ENCODE measurements at regions not wholly inside any gene's neighbourhood (a gene's known extent, or its start where the extent isn't known, plus 50 kb on each side); places are given as distances from the start of the nearest gene placed in this dataset.

GRCh38 chr14:101217616-101218371 lies 314.3 kb upstream of the RTL1 start:
- ChIA-PET CTCF (ENCODE audit: unreplicated experiment) (no interaction called here), POLR2A (no interaction called here)
- H3K9me3 ChIP-seq (ENCODE audit: low read length): no peaks in the 10 kb centered on the region
- H3K27ac ChIP-seq (ENCODE audit: low read depth, low read length, poor library complexity, severe bottlenecking): no peak overlapping the region
- no TSS peak for BruUV-seq (replicated peaks)
- H3K4me1 ChIP-seq (ENCODE audit: insufficient read depth, low read length, poor library complexity, severe bottlenecking): no peaks in the 10 kb centered on the region
- no peak for TF ChIP-seq EZH2phosphoT487 (IDR thresholded peaks at IDR 0.05; ENCODE audit: borderline replicate concordance, low read depth, low read length)
- no peak for TF ChIP-seq CTCF (conservative IDR thresholded peaks at IDR 0.05; ENCODE audit: low read length)
- H3K79me2 ChIP-seq (ENCODE audit: insufficient read depth, low read depth, low read length): no peaks in the 10 kb centered on the region
- no peak overlapping the region for H3K4me2 ChIP-seq (ENCODE audit: low read length)
- intact Hi-C loops (cut with micrococcal nuclease; ENCODE audit: unreplicated experiment): no loop called here
- H3K36me3 ChIP-seq (ENCODE audit: insufficient read depth, low read length): no peaks in the 10 kb centered on the region
- H2AFZ ChIP-seq (ENCODE audit: low read length): no peak overlapping the region
- no peaks in the 10 kb centered on the region for H3K9me2 ChIP-seq (ENCODE audit: insufficient read depth, low read length)
- no peaks in the 10 kb centered on the region for H4K20me1 ChIP-seq (ENCODE audit: insufficient read depth, low read length)
- DNase-seq (ENCODE audit: low spot score): no peak
- no peak overlapping the region for H3K4me3 ChIP-seq (ENCODE audit: low read depth, low read length, poor library complexity, severe bottlenecking)

- H2AFZ ChIP-seq (ENCODE audit: low read length): no peak overlapping the region
- DNase-seq (ENCODE audit: low spot score): no peak
- H3K9me3 ChIP-seq (ENCODE audit: low read length): no peaks in the 10 kb centered on the region
- intact Hi-C loops (cut with micrococcal nuclease; ENCODE audit: unreplicated experiment): no loop called here
- TF ChIP-seq EZH2phosphoT487 (IDR thresholded peaks at IDR 0.05; ENCODE audit: borderline replicate concordance, low read depth, low read length) (no peak), CTCF (conservative IDR thresholded peaks at IDR 0.05; ENCODE audit: low read length) (no peak)
- CTCF ChIA-PET (ENCODE audit: unreplicated experiment): no interaction called here
- no peaks in the 10 kb centered on the region for H3K79me2 ChIP-seq (ENCODE audit: insufficient read depth, low read depth, low read length)
- H4K20me1 ChIP-seq (ENCODE audit: insufficient read depth, low read length): no peaks in the 10 kb centered on the region
- H3K4me3 ChIP-seq (ENCODE audit: low read depth, low read length, poor library complexity, severe bottlenecking): no peak overlapping the region
- H3K4me1 ChIP-seq (ENCODE audit: insufficient read depth, low read length, poor library complexity, severe bottlenecking): no peaks in the 10 kb centered on the region
- no peaks in the 10 kb centered on the region for H3K9me2 ChIP-seq (ENCODE audit: insufficient read depth, low read length)
- no peak overlapping the region for H3K27ac ChIP-seq (ENCODE audit: low read depth, low read length, poor library complexity, severe bottlenecking)
- no peaks in the 10 kb centered on the region for H3K36me3 ChIP-seq (ENCODE audit: insufficient read depth, low read length)
- H3K4me2 ChIP-seq (ENCODE audit: low read length): no peak overlapping the region
- POLR2A ChIA-PET: no interaction called here
- BruUV-seq (replicated peaks): no TSS peak
Measured at GRCh38 chr14:101219896-101220703, 316.6 kb upstream of the RTL1 start.

Data from OCI-LY7 (cell line).